Mammary epithelial cell (primary cell): ENCODE measurements at regions not wholly inside any gene's neighbourhood (a gene's known extent, or its start where the extent isn't known, plus 50 kb on each side); places are given as distances from the start of the nearest gene placed in this dataset.

Experiments used
- EZH2 ChIP-seq: IDR thresholded peaks from 2 replicates; pipeline ENCODE4 v1.6.1; 2012; ENCODE audit warnings: low read length, inconsistent platforms, borderline replicate concordance
- TF ChIP-seq, protein P1 (sequence below), 2 donors: IDR thresholded peaks in 1 of 2; conservative IDR thresholded peaks in 1 of 2; 2 replicates each; pipeline ENCODE4 v1.5.1; 2011 to 2012; ENCODE audit warnings: inconsistent platforms in 2 of 2, low read length in 2 of 2, mild to moderate bottlenecking in 2 of 2, control low read depth in 1 of 2, low read depth in 1 of 2; ENCODE audit not compliant: insufficient read depth in 1 of 2; ENCODE audit errors: extremely low read depth in 1 of 2

DNA sequence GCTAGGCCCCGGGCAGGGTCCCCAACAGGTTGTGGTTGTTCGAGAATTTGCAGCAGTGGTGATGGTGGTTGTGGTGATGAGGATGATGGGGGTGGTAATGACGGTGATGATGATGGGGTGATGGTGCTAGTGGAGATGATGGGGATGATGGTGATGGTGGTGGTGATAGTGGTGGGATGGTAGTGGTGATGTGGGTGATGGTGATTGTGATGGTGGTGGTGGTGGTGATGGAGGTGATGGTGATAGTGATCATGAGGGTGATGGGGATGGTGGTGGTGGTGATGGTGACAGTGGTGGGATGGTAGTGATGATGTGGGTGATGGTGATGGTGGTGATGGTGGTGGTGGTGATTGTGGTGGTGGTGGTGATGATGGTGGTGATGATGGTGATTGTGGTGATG is 343.3 kb downstream of the SEC14L1 start:
- TF ChIP-seq, protein P1, sequence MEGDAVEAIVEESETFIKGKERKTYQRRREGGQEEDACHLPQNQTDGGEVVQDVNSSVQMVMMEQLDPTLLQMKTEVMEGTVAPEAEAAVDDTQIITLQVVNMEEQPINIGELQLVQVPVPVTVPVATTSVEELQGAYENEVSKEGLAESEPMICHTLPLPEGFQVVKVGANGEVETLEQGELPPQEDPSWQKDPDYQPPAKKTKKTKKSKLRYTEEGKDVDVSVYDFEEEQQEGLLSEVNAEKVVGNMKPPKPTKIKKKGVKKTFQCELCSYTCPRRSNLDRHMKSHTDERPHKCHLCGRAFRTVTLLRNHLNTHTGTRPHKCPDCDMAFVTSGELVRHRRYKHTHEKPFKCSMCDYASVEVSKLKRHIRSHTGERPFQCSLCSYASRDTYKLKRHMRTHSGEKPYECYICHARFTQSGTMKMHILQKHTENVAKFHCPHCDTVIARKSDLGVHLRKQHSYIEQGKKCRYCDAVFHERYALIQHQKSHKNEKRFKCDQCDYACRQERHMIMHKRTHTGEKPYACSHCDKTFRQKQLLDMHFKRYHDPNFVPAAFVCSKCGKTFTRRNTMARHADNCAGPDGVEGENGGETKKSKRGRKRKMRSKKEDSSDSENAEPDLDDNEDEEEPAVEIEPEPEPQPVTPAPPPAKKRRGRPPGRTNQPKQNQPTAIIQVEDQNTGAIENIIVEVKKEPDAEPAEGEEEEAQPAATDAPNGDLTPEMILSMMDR (conservative IDR thresholded peaks at IDR 0.05 in 1 of 2, IDR thresholded peaks at IDR 0.05 in 1 of 2; ENCODE audit: extremely low read depth in 1 of 2, insufficient read depth in 1 of 2, low read depth in 1 of 2, low read length in 2 of 2) = no peak
- TF ChIP-seq EZH2 = no peak
